DMS153 (cell line): ENCODE measurements at regions not wholly inside any gene's neighbourhood (a gene's known extent, or its start where the extent isn't known, plus 50 kb on each side); places are given as distances from the start of the nearest gene placed in this dataset.
A peak's percentile ranks its signal among the peaks of the same experiment; 100 is the strongest.

Experiments
- DNase-seq: peaks from one replicate; lab custom pipeline; 2025; lab: John Stamatoyannopoulos, UW

DNA sequence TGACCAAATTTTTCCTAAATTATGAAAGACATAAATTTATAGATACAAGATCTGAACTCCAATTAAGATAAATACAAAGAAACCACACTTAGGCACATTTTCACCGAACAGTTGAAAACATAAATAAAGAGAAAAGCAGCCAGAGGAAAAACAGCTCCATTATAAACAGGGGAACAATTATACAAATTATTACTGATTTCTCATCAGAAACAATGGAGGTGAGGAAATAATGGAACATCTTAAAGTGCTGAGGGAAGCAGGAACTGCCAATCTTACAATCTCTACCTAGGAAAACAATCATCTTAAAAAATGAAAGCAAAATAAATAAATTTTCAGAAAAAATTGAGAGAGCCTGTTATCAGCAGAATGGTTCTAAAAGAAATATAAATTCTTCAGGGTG, 234.4 kb upstream of the PMFBP1 start:
- DNase-seq: no peak

DNA sequence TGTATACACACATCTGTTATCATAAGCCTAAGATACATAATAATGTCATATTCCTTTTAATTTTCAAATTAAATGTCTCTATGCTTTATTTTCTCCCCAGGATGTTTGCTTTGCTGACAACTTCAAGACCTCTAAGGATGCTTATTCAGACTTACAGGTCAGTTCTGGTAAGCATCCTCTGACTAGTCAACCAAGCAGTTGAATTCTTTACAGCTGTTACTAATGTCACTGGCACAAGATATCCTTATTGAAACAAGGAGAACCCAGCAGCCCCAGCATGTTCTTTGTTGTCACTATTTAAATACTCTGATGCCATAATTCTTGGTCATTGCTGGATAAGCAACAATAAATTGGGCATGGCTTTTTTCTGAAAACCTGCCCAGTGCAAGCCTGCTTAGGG, 232.3 kb upstream of the PMFBP1 start:
- no peak for DNase-seq

DNA sequence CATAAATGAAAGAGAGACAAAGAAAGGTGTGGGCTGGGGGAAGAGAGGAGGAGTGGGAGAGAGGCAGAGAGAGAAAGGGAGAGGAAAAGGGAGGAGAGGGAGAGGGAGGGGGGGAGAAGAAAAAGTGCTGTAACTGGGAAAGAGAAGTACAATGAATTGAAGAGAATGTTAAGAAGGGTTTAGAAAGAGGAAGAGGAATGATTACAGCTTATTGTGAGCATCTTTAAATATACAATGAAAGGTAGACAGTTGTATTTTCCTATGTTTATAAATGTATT, 229.1 kb upstream of the PMFBP1 start:
- DNase-seq: no peak

DNA sequence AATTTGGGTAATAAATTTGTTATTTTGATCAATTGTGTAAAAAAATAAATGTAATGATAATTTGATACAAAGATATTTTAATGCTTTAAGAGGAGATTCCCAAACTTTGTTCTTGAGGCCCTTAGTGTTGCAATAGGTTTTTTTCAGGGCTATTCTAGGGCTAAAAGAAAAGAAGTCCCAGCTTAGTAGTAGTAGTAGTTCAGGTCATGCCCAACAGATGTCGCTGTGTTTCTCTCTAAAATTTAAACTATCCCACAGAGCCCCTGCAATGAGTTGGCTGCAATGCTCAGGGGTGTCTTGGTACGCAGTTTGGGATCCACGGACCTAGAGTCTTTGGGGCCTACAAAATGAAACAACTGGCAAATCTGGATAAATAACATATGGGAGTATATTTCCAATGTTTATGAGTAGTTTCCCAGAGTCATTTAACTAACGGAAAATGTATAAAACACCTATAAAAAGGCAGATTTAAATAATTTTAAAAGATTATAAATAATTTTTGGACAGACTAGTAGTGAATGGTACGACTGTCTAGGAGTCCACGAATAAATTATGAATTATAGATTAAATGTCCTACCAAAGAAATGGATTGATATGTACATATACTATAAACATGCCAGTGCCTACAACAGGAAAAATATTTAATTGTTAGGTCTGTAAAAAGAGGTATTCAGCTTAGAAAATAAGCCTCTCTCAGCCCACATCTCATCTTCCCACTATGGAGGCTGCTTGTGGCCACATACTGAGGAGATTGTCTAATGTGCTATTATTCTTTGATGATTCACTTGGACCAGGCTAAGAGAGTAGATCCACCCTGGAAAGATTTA, 228.5 kb upstream of the PMFBP1 start:
- DNase-seq: peak; percentile 24

DNA sequence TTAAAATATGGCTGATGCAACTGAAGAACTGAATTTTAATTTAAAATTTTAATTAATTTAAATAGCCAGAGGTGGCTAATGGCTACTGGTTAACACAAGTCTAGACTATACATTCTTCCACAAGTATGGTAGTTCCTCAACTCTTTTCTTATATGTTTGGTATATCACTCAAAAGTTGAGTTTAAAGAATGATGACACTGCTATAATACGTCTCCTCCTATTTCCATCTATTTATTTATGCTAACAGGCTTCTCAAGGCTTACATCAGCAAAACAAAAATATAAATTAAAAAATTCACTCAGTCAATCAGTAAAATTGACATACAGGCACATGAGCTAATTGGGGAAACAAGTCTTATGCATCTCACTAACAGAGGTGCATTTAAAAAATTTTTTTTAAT, 227.9 kb upstream of the PMFBP1 start:
- no peak for DNase-seq

DNA sequence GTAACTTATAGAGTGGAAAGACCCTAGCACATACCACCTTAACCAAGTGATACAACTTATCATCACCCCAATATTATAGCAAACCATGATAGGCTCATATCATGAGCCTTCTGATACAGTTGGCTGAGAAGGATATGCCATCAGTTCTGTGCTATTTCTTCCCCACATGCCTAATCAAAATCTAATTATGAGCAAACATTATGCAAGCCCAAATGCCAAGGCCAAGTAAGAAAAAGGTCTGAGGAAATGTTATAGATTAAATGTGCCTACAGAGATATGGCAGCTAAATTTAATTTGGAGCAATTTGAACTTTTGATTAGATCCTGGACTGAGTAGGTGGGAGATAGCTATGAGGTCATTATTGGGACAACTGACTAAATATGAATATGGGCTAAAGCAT, 225.9 kb upstream of the PMFBP1 start:
- DNase-seq: no peak

DNA sequence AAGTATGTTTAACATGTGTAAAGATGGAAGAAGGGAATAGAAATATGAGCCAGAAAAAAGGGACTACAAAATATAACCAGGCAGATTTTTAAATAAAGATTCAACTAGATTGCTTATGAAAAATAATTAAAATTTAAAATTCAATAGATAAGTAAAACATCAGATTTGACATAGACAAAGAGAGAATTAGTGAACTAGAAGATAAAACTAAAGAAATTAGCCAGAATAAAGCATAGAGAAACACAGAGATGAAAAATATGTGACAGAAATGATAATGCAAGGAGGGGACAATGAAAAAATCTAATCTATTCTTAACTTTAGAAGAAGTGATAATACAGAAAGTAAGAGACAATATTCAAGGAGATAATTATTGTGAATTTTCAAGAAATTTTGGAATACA, 222.6 kb upstream of the PMFBP1 start:
- no peak for DNase-seq

DNA sequence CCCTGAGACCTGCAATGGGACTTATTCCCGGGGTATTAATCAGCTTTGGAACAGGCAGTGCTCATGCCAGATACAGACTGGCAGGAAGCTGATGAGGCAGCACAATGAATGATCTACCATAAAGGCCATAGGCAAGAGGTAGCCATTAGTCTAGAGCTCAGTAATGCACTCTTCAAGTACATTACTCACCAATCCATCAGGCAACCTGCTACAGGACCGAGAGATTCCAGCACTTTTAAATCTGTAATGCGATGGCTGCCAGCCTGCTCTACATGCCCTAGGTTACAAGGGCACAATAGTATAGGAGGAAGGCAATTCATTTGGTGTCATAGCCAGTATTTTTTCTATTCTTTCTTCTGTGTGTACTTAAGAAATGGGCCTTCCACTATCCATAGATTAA, 217.8 kb upstream of the PMFBP1 start:
- DNase-seq: no peak

DNA sequence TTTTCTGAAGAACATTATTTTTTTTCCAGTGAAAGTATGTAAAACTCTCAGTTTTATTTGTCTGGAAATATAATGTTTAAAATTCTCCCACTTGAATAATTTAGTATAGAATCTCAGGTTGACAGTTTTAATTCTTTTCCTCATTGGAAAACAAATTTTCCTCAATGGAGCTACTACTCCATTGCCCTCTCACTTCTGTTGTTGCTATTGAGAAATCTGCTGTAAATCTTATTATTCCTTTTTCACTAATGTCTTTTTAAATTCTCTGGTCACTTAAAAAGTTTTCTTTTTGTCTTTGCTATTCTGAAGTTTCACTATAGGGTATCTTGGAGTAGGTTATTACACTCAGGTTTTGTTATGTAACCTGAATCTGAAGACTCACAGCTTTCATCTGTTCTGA, 216.1 kb upstream of the PMFBP1 start:
- DNase-seq: no peak

DNA sequence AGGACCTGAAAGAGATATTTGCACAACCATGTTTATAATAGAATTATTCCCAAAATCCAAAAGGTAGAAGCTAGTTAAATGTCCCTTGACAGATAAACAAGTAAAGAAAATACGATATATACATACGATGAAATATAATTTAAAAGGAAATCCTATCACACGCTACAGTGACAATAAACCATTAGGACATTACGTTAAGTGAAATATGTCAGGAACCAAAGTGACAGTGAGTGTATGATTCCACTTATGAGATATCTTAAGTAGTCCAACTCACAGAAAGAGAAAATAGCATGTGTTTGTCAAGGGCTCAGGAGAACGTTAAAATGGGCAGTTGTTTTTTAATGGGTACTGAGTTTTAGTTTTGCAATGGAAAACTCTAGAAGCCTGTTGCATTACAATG, 212.7 kb upstream of the PMFBP1 start:
- no peak for DNase-seq

DNA sequence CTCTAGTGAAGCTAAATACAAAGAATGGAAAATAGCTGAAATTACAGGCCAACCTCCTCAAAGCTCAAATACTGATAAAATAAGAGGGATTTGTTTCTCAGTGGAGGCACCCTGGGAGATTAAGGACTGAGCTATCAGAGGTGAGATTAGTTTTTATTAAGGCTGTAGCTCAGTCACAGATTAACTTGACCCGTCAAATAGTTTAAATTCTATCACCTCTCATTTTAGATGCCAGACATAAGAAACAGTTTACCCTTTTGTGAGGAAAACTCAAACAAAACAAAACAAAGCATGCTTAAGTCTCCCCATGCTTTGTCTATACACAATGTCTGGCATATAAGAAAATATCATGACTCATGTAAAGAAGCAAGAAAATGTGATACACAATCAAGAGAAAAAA, 208.3 kb upstream of the PMFBP1 start:
- DNase-seq: no peak

DNA sequence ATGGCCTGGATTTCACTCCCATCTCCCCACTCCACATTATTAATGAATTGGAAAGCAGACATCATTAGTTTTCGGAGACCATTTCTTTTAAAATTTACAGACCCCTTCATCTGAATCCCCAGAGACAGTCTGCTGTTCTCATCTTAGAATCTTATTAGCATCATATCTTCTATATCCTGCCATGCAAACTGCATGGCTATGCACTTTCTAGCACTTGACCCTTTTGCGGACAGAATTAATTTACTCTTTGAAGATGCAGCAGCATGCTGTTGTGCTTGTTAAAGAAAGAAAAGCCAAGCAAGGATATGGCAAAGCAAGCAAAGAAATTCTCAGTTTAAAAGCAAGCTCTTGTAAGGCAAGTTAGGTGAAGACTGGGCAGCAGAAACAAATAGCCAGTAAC, 201.2 kb upstream of the PMFBP1 start:
- DNase-seq: no peak

DNA sequence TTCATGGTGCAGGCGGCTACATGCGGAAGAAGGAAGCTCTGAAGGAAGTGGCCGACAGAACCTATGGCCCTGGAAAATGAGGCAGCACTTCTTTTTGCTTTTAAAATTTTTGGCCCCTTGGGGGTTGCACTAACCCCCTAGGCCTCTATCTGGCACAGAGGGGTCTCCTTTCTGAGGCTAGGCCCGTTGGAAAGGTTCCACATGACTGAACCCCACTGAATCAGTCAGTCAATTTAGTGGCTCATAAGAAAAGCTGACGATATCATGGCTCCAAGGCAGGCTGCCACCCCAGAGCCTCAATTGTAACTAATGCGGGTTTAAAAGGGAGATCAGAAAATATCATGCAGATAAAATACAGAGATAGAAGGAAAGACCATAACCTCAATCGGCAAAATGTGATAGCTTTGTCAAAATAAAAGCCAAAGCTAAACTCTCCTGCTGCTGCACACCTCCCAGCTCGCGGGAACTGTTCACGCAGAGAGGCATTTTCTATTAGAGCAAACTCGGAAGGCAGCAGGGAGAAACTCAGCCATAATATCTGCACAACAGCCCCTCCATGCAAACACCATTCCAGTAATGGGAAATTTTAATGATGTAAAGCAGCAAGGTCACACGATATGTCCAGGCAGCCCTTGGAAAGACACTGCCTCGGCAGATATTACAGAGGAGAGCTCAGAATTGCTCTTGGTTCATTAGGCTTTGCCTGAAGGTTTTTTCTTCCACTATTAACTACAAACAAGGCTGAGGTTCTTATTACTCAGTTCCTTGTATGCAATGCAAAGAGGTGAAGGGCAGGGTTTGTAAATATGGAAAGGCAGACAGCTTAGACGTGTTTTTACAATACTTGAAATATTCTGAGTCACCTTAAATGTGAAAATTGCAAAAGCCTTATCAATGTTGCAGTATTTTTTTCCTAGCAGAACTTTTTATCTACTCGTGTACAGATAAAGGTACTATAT, 200.4 kb upstream of the PMFBP1 start:
- no peak for DNase-seq

DNA sequence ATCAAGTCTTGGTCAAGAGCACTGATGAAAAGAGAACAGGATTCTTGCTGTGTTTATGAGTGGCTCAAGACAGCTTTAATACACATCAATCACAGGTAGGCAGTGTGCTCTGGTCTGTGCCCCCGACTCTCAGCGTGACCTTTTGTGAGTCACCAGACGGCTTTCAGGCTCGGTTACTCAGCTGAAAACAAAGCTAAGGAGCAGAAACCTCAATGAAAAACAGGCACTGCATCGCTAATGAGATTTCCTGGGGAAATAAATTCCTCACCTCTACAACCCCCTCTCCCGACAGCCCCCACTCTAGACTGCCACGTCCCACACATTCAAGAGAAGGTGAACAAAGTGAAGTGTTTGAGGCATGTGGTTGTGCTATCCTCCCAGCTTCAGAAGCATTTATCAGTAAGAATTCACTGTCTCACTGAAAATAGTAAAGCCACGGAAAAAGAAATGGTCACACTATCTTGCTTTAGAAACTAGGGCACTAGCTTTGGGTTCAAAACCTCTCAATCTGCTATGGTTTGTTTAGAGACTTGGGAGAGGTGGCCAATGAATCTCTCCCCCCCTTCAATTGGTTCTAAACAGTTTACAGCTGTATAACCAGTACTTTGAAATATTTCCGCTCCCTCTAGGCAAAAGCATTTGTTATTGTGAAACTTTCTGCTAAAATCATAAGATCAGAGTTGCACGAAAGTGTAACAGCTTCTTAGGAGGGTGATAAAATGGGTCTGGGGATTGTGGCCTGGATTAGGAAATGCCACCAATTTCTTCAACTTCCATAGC, 199.5 kb upstream of the PMFBP1 start:
- DNase-seq: peak; percentile 75

DNA sequence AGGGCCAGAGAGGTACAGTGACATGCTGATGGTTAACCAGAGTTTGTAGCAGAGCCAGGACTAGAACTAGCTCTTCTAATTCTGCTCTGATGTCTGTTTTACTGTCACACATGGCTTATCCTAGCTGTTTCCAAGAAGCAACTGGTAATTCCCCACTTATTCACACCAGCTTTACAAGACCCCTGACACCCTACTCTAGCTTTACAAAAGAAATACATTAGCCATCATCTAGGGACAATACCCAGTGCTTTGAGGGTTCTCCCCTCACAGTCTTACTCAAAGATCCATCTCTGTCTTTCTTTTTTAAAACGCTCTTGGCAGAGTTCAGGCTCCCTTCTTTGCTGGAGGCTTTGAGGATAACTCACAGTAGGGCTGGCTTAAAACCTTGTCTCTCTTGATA, 197.3 kb upstream of the PMFBP1 start:
- DNase-seq: no peak

DNA sequence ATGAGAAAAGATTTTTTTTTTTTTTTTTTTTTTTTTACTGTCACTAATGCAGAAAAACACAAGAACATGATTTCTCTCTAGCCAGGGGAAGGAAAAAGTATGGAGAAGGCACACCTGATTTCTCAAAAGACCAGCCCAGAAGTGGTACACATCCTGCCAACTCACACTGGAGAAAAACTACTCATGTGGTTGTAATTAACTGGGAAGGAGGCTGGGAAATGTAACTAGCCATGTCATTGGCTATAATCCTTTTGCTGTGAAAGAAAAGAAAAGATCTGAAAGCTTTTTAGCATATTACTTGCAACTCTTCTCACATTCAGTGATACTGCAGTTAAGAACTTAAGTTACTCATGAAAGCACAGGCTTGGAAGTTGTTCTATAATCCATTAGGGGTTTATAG, 195.9 kb upstream of the PMFBP1 start:
- no peak for DNase-seq

DNA sequence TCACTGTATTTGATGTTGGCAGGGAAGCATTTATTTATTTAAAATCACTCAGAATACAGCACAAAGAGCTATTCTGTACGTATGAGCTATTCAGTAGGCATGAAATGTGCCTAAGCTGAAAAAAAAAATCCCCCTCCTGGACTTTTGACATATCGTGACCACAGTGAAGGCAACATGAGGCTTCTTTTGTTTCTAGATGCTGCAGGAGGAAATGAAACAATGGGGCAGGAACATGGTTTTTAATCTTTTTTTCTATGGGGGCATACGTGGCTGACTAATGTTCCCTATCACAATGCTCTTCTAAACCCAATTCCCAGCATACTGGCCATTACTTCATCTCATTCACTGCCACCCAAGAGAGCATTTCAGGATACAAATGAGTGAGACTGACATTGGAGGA, 191.0 kb upstream of the PMFBP1 start:
- DNase-seq: no peak

DNA sequence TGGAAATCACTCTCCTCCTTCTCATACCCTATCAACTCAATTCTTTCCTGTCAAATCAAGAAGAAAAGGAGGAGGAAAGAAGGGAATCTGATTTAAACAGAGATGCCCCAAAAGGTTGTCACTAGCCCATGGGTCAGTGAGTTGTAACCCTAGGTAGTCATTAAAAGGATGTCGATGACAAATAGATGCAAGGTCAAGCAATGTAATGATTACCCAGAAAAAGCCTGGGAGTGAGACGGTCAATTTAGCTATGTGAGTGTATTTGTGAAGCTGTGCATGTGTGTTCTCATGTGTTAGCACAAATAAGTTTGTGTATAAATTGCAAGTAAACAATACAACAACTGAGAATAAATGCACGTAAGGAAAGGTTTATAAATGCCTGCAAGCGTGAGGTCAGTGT, 190.5 kb upstream of the PMFBP1 start:
- DNase-seq: no peak

DNA sequence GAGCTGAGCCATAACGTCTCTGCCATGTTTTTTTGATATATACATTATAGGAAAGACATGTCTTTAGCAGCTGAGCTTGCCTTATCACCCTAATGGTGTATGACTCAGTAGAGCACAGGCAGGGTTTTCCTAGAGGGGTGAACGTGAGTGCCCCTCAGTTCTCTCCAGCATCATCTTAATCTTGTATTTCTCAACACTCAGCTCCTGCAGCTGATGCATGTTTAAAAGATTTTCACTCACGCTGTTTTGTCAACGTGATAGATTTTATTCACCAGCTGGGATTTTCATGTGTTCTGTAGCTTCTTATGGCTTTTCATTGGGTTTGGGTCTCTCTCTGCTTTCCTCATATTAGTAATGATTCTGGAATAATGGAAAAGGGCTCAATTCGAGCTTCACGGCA, 186.0 kb upstream of the PMFBP1 start:
- no peak for DNase-seq

DNA sequence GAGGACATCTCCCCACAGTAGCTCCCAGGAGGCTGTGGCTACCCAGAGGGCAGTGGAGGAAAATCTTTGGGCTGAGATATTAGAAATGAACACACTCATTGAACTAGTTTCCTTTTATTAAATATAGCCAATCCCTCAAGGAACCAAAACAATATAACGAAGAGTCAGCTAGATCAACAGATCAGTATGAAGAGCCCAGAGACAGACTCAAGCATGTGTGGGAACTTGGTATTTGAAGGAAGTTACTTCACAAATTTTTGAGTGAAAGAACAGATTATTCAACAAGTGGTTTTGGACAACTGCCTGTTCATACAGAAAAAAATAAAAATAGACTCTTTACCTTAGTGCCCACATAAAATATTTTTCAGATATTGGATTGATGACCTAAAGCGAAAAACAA, 183.6 kb upstream of the PMFBP1 start:
- no peak for DNase-seq

DNA sequence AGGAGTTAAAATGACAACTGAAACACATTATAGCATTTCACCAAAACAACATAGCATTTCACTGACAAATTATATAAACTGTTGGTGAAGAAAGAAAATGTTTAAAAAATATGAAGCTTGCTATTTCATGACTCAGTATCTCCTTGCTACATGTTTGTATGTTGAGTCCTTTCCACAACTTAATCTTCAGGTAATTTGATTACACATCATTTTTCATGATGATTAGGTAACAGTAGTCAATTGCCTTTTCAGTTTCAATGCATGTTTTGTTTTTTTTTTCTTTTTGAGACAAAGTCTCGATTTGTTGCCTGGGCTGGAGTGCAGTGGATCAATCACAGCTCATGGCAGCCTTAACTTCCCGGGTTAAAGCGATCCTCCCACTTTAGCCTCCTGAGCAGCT, 177.8 kb upstream of the PMFBP1 start:
- DNase-seq: no peak

DNA sequence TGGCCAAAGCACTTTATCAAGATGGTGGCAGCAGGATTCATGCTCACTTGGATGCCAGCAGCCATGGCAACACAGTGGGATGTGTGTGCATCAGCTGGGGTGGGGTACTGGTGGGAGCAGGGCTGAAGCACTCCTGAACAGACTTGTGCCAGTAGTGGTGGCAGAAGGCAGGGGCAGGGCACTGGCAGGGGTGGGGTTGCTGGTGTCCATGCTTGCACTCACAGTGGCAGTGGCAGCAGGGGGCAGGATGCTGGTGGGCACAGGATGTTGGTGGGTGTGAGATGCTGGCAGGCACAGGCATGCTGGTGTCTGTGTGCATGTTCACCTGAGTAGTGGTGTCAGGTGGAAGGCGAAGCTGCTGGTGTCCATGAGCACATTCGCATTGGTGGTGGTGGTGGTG, 161.0 kb upstream of the PMFBP1 start:
- DNase-seq: no peak

DNA sequence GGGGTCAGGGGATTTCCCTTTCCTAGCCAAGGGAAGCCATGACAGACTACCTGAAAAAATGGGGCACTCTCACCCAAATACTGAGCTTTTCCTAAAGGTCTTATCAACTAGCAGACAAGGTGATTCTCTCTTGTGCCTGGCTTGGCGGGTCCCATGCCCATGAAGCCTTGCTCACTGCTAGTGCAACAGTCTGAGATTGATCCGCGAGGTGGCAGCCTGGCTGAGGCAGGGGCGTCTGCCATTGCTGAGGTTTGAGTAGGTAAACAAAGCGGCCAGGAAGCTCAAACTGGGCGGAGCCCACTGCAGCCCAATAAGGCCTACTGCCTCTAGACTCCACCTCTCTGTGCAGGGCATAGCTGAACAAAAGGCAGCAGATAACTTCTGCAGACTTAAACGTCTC, 152.6 kb upstream of the PMFBP1 start:
- no peak for DNase-seq
